ENCODE measurements at regions not wholly inside any gene's neighbourhood (a gene's known extent, or its start where the extent isn't known, plus 50 kb on each side); places are given as distances from the start of the nearest gene placed in this dataset.

DNA sequence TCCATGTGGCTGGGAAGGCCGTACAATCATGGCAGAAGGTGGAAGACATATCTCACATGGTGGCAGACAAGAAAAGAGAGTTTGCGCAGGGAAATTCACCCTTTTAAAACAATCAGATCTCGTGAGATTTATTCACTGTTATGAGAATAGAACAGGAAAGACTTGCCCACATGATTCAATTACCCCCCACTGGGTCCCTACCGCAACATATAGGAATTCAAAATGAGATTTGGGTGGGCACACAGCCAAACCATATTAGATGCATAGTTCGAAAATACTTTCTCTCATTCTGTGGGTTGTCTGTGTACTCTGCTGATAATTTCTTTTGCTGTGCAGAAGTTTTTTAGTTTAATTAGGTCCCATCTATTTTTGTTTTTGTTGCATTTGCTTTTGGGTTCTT lies 990.3 kb downstream of the PLA2G4A start:
- TF ChIP-seq POLR2A (IDR thresholded peaks at IDR 0.05): no peak
- TF ChIP-seq, protein P1, sequence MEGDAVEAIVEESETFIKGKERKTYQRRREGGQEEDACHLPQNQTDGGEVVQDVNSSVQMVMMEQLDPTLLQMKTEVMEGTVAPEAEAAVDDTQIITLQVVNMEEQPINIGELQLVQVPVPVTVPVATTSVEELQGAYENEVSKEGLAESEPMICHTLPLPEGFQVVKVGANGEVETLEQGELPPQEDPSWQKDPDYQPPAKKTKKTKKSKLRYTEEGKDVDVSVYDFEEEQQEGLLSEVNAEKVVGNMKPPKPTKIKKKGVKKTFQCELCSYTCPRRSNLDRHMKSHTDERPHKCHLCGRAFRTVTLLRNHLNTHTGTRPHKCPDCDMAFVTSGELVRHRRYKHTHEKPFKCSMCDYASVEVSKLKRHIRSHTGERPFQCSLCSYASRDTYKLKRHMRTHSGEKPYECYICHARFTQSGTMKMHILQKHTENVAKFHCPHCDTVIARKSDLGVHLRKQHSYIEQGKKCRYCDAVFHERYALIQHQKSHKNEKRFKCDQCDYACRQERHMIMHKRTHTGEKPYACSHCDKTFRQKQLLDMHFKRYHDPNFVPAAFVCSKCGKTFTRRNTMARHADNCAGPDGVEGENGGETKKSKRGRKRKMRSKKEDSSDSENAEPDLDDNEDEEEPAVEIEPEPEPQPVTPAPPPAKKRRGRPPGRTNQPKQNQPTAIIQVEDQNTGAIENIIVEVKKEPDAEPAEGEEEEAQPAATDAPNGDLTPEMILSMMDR (IDR thresholded peaks at IDR 0.05): no peak

All from esophagus squamous epithelium (tissue), 4 donors.